Trophoblast cell (in vitro differentiated cells and primary cell): ENCODE measurements at regions not wholly inside any gene's neighbourhood (a gene's known extent, or its start where the extent isn't known, plus 50 kb on each side); places are given as distances from the start of the nearest gene placed in this dataset.
"Not testable (repeated sequence)": the region's sequence is repeated elsewhere in the genome, so short reads cannot be mapped to it uniquely, and the experiment has no call there.

Experiments used
- DNase-seq, 2 donors: peaks; one replicate each; pipeline ENCODE4 v3.0.0-alpha.2; 2016
- H2AFZ ChIP-seq: 2 replicates; pipeline ENCODE4 v1.6.1; 2013; ENCODE audit warnings: low read length, moderate library complexity, mild to moderate bottlenecking; ENCODE audit not compliant: insufficient read depth, poor library complexity
- H2AK5ac ChIP-seq: 2 replicates; pipeline ENCODE4 v1.6.1; 2013; ENCODE audit warnings: mild to moderate bottlenecking, low read length
- H2BK120ac ChIP-seq: 2 replicates; pipeline ENCODE4 v1.6.1; 2013; ENCODE audit warnings: low read length, mild to moderate bottlenecking, moderate library complexity; ENCODE audit not compliant: insufficient read depth, poor library complexity
- H2BK12ac ChIP-seq: 2 replicates; pipeline ENCODE4 v1.6.1; 2013; ENCODE audit warnings: mild to moderate bottlenecking, low read length, moderate library complexity
- H2BK5ac ChIP-seq: 2 replicates; pipeline ENCODE4 v1.6.1; 2013; ENCODE audit warnings: low read length, low read depth, moderate library complexity, mild to moderate bottlenecking; ENCODE audit not compliant: poor library complexity
- H3K14ac ChIP-seq: 2 replicates; pipeline ENCODE4 v1.6.1; 2013; ENCODE audit warnings: mild to moderate bottlenecking, low read length
- H3K18ac ChIP-seq: 2 replicates; pipeline ENCODE4 v1.6.1; 2013; ENCODE audit warnings: mild to moderate bottlenecking, low read length
- H3K23ac ChIP-seq: 2 replicates; pipeline ENCODE4 v1.6.1; 2013; ENCODE audit warnings: low read length
- H3K27ac ChIP-seq: 2 replicates; pipeline ENCODE4 v1.5.1; 2013; ENCODE audit warnings: low read depth, mild to moderate bottlenecking, inconsistent platforms, low read length, moderate library complexity
- H3K27me3 ChIP-seq: 2 replicates; pipeline ENCODE4 v1.6.1; 2013; ENCODE audit warnings: inconsistent platforms, mild to moderate bottlenecking, low read length, moderate library complexity; ENCODE audit not compliant: insufficient read depth
- H3K36me3 ChIP-seq, 2 experiments: 1 replicate in 1 of 2; 2 replicates in 1 of 2; pipeline ENCODE4 v1.6.1; 2013; ENCODE audit warnings: low read length in 2 of 2, mild to moderate bottlenecking in 2 of 2, moderate library complexity in 1 of 2; ENCODE audit not compliant: insufficient read depth in 2 of 2, control insufficient read depth in 1 of 2
- H3K4ac ChIP-seq: 2 replicates; pipeline ENCODE4 v1.6.1; 2013; ENCODE audit warnings: low read depth, mild to moderate bottlenecking, low read length, moderate library complexity
- H3K4me1 ChIP-seq, 2 experiments: 1 replicate in 1 of 2; 2 replicates in 1 of 2; pipeline ENCODE4 v1.6.1; 2013; ENCODE audit warnings: low read length in 2 of 2, mild to moderate bottlenecking in 2 of 2, moderate library complexity in 1 of 2; ENCODE audit not compliant: insufficient read depth in 2 of 2, control insufficient read depth in 1 of 2
- H3K4me2 ChIP-seq: 2 replicates; pipeline ENCODE4 v1.6.1; 2013; ENCODE audit warnings: inconsistent platforms, mild to moderate bottlenecking, low read length, moderate library complexity
- H3K4me3 ChIP-seq: 2 replicates; pipeline ENCODE4 v1.5.1; 2013; ENCODE audit warnings: mild to moderate bottlenecking, low read depth, low read length, inconsistent platforms
- H3K79me1 ChIP-seq: one replicate; pipeline ENCODE4 v1.6.1; 2013; ENCODE audit warnings: low read length
- H3K79me2 ChIP-seq: 2 replicates; pipeline ENCODE4 v1.6.1; 2013; ENCODE audit warnings: low read length, mild to moderate bottlenecking; ENCODE audit not compliant: control insufficient read depth, insufficient read depth, poor library complexity
- H3K9ac ChIP-seq: 2 replicates; pipeline ENCODE4 v1.6.1; 2013; ENCODE audit warnings: mild to moderate bottlenecking, low read length
- H3K9me3 ChIP-seq: 2 replicates; pipeline ENCODE4 v1.6.1; 2013; ENCODE audit warnings: low read depth, mild to moderate bottlenecking, control low read depth, inconsistent platforms, low read length; ENCODE audit not compliant: insufficient read depth
- H4K12ac ChIP-seq: 2 replicates; pipeline ENCODE4 v1.6.1; 2013; ENCODE audit warnings: low read depth, mild to moderate bottlenecking, low read length, moderate library complexity
- H4K8ac ChIP-seq: 2 replicates; pipeline ENCODE4 v1.6.1; 2013; ENCODE audit warnings: low read depth, mild to moderate bottlenecking, low read length, moderate library complexity
- H4K91ac ChIP-seq: one replicate; pipeline ENCODE4 v1.6.1; 2013; ENCODE audit warnings: low read depth, mild to moderate bottlenecking, low read length, moderate library complexity
- WGBS: extraction: QIAGEN DNeasy Blood & Tissue Kit; methylation state at CpG from one replicate; pipeline ENCODE4 v1.1.7; 2013; ENCODE audit warnings: missing lambda C conversion rate; ENCODE audit not compliant: insufficient read length, insufficient coverage; ENCODE audit errors: extremely low coverage; 5-methylcytosine and 5-hydroxymethylcytosine counted together

GRCh38 chr4:111434586-111434985 lies 710.7 kb upstream of the FAM241A start:
- Histone ChIP-seq H3K9me3 (no peaks in the 10 kb centered on the region), H3K4ac (no peak overlapping the region), H2BK5ac (no peak overlapping the region), H3K79me1 (no peaks in the 10 kb centered on the region), H3K27me3 (no peaks in the 10 kb centered on the region), H2BK12ac (no peak overlapping the region), H3K79me2 (no peaks in the 10 kb centered on the region), H4K91ac (no peak overlapping the region), H3K14ac (no peak overlapping the region), H3K9ac (no peak overlapping the region), H3K4me3 (no peak overlapping the region), H3K18ac (no peak overlapping the region), H4K8ac (no peak overlapping the region), H2BK120ac (no peak overlapping the region), H3K27ac (no peak overlapping the region), H4K12ac (no peak overlapping the region), H3K36me3 (no peaks in the 10 kb centered on the region), H3K4me1 (no peaks in the 10 kb centered on the region), H2AFZ (no peak overlapping the region), H3K23ac (no peak overlapping the region), H2AK5ac (no peak overlapping the region), H3K4me2 (no peak overlapping the region)
- DNase-seq, result no peak
- WGBS, result no CpG with 5 or more reads among the region's 7 CpGs

GRCh38 chr4:111435986-111436744 lies 709.1 kb upstream of the FAM241A start:
- no peaks in the 10 kb centered on the region for H3K9me3 ChIP-seq
- H3K23ac ChIP-seq, result no peak overlapping the region
- H2AK5ac ChIP-seq, result no peak overlapping the region
- no peak overlapping the region for H2BK120ac ChIP-seq
- no peak overlapping the region for H3K4me3 ChIP-seq
- H4K12ac ChIP-seq, result no peak overlapping the region
- no peak overlapping the region for H3K14ac ChIP-seq
- no peaks in the 10 kb centered on the region for H3K4me1 ChIP-seq
- no peak overlapping the region for H3K27ac ChIP-seq
- H3K4me2 ChIP-seq, result no peak overlapping the region
- H2BK12ac ChIP-seq, result no peak overlapping the region
- no peak overlapping the region for H4K91ac ChIP-seq
- no peaks in the 10 kb centered on the region for H3K27me3 ChIP-seq
- H4K8ac ChIP-seq, result no peak overlapping the region
- no peak overlapping the region for H3K18ac ChIP-seq
- DNase-seq, result no peak
- no peaks in the 10 kb centered on the region for H3K79me2 ChIP-seq
- H2AFZ ChIP-seq, result no peak overlapping the region
- no CpG with 5 or more reads among the region's 2 CpGs for WGBS
- no peak overlapping the region for H3K4ac ChIP-seq
- no peak overlapping the region for H2BK5ac ChIP-seq
- no peaks in the 10 kb centered on the region for H3K36me3 ChIP-seq
- no peaks in the 10 kb centered on the region for H3K79me1 ChIP-seq
- H3K9ac ChIP-seq, result no peak overlapping the region

DNA sequence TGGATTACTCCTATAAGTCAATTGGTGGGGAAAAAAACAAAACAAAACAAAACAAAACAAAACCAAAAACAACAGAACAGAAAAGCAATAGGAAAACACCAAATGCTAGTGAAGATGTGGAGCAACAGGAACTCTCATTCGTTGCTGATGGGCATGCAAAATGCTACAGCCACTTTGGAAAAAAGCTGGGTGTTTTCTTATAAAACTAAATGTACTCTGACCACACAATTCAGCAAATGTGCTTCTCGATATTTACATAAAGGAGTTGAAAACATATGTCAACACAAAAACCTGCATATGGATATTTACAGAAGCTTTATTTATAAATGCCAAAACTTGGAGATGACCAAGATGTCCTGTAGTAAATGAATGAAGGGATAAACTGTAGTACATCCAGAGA lies 703.6 kb upstream of the FAM241A start:
- Histone ChIP-seq H3K14ac (no peak overlapping the region), H3K23ac (no peak overlapping the region), H3K36me3 (no peaks in the 10 kb centered on the region), H2BK5ac (no peak overlapping the region), H3K79me2 (no peaks in the 10 kb centered on the region), H3K4me2 (no peak overlapping the region), H2AFZ (no peak overlapping the region), H3K18ac (no peak overlapping the region), H2BK12ac (no peak overlapping the region), H4K8ac (no peak overlapping the region), H3K79me1 (no peaks in the 10 kb centered on the region), H2AK5ac (no peak overlapping the region), H3K4ac (no peak overlapping the region), H3K27me3 (no peaks in the 10 kb centered on the region), H3K4me1 (no peaks in the 10 kb centered on the region), H3K4me3 (no peak overlapping the region), H3K9ac (no peak overlapping the region), H4K91ac (no peak overlapping the region), H2BK120ac (no peak overlapping the region), H4K12ac (no peak overlapping the region), H3K9me3 (no peaks in the 10 kb centered on the region), H3K27ac (no peak overlapping the region)
- DNase-seq, result no peak
- no CpG with 5 or more reads among the region's 2 CpGs for WGBS

GRCh38 chr4:111444836-111445235 lies 700.4 kb upstream of the FAM241A start:
- not testable (repeated sequence) for H2AK5ac ChIP-seq, H3K23ac ChIP-seq, H2AFZ ChIP-seq, H4K12ac ChIP-seq, H3K4me3 ChIP-seq, H2BK12ac ChIP-seq, H3K14ac ChIP-seq, H3K4me2 ChIP-seq, H4K8ac ChIP-seq, DNase-seq, H3K27ac ChIP-seq, H3K79me2 ChIP-seq, H3K4ac ChIP-seq, H3K4me1 ChIP-seq, H3K36me3 ChIP-seq, H3K79me1 ChIP-seq, H3K18ac ChIP-seq, H2BK5ac ChIP-seq, H3K9ac ChIP-seq, H3K27me3 ChIP-seq, H4K91ac ChIP-seq, H2BK120ac ChIP-seq, H3K9me3 ChIP-seq
- no CpG with 5 or more reads among the region's 3 CpGs for WGBS
